CD14-positive monocyte (primary cell): ENCODE measurements at regions not wholly inside any gene's neighbourhood (a gene's known extent, or its start where the extent isn't known, plus 50 kb on each side); places are given as distances from the start of the nearest gene placed in this dataset.

Experiments
- DNase-seq, 3 donors: peaks; one replicate each; pipeline ENCODE4 v3.0.0-alpha.2; 2011 to 2022
- H2AFZ ChIP-seq: 2 replicates; pipeline ENCODE4 v1.6.0; 2012; ENCODE audit warnings: mild to moderate bottlenecking, low read depth, low read length, inconsistent platforms; ENCODE audit not compliant: insufficient read depth, poor library complexity, severe bottlenecking
- H3K27ac ChIP-seq, 2 donors: 1 replicate in 1 of 2; 2 replicates in 1 of 2; pipeline ENCODE4 v1.5.1; 2012 to 2013; ENCODE audit warnings: low read length in 2 of 2, control low read depth in 1 of 2, inconsistent platforms in 1 of 2, low read depth in 1 of 2, mild to moderate bottlenecking in 1 of 2
- H3K27me3 ChIP-seq, 2 donors: one replicate each; pipeline versions ENCODE4 v1.6.0 to v1.6.1; 2011 to 2013; ENCODE audit warnings: low read length in 2 of 2; ENCODE audit not compliant: control insufficient read depth in 2 of 2, insufficient read depth in 2 of 2
- H3K36me3 ChIP-seq, 2 donors: replicated peaks in 1 of 2; 1 replicate in 1 of 2; 2 replicates in 1 of 2; pipeline versions ENCODE4 v1.5.1 to v1.6.1; 2012 to 2013; ENCODE audit warnings: low read length in 2 of 2, control low read depth in 1 of 2, inconsistent platforms in 1 of 2, mild to moderate bottlenecking in 1 of 2; ENCODE audit not compliant: insufficient read depth in 2 of 2, control insufficient read depth in 1 of 2
- H3K4me1 ChIP-seq, 2 donors: 1 replicate in 1 of 2; 2 replicates in 1 of 2; pipeline versions ENCODE4 v1.5.1 to v1.6.1; 2012 to 2013; ENCODE audit warnings: low read length in 2 of 2, control low read depth in 1 of 2, inconsistent platforms in 1 of 2, mild to moderate bottlenecking in 1 of 2, moderate library complexity in 1 of 2; ENCODE audit not compliant: insufficient read depth in 2 of 2, control insufficient read depth in 1 of 2
- H3K4me2 ChIP-seq: replicated peaks from 2 replicates; pipeline ENCODE3; 2012; ENCODE audit warnings: low read length, moderate library complexity, mild to moderate bottlenecking; ENCODE audit not compliant: poor library complexity, severe bottlenecking; ENCODE audit errors: extremely low read depth
- H3K4me3 ChIP-seq, 3 experiments: fragments of 200-600 bp in 1 of 3; sonication (generic) in 1 of 3; replicated peaks in 1 of 3; 1 replicate in 2 of 3; 2 replicates in 1 of 3; pipeline ENCODE4 v1.5.1; 2011 to 2013; ENCODE audit warnings: low read length in 3 of 3, mild to moderate bottlenecking in 3 of 3, control low read depth in 2 of 3, low read depth in 2 of 3, inconsistent platforms in 1 of 3, moderate library complexity in 1 of 3
- H3K79me2 ChIP-seq: 2 replicates; pipeline ENCODE4 v1.6.0; 2012; ENCODE audit warnings: mild to moderate bottlenecking, control low read depth, inconsistent platforms, low read length, moderate library complexity; ENCODE audit not compliant: insufficient read depth
- H3K9ac ChIP-seq: 2 replicates; pipeline ENCODE4 v1.6.0; 2017; ENCODE audit warnings: low read length, mild to moderate bottlenecking; ENCODE audit not compliant: insufficient read depth, poor library complexity, severe bottlenecking
- H3K9me3 ChIP-seq, 2 donors: replicated peaks in 1 of 2; 1 replicate in 1 of 2; 2 replicates in 1 of 2; pipeline versions ENCODE4 v1.5.1 to v1.6.1; 2012 to 2013; ENCODE audit warnings: low read length in 2 of 2, control low read depth in 1 of 2; ENCODE audit not compliant: control insufficient read depth in 1 of 2, insufficient read depth in 1 of 2
- H4K20me1 ChIP-seq: 2 replicates; pipeline ENCODE4 v1.6.0; 2012; ENCODE audit warnings: mild to moderate bottlenecking, low read length, control low read depth, moderate library complexity; ENCODE audit not compliant: insufficient read depth
- H3K27ac Mint-ChIP-seq, 7 donors: one replicate each; pipeline ENCODE4 v1.8.0; 2020; ENCODE audit warnings: mild to moderate bottlenecking in 7 of 7, mixed read lengths in 7 of 7, moderate library complexity in 6 of 7, inconsistent platforms in 2 of 7
- H3K27me3 Mint-ChIP-seq, 3 donors: one replicate each; pipeline ENCODE4 v1.8.0; 2021 to 2022; ENCODE audit warnings: low read depth in 3 of 3, mild to moderate bottlenecking in 3 of 3, mixed read lengths in 3 of 3, moderate library complexity in 3 of 3, inconsistent platforms in 1 of 3
- H3K36me3 Mint-ChIP-seq, 2 donors: one replicate each; pipeline ENCODE4 v1.8.0; 2020; ENCODE audit warnings: mixed read lengths in 2 of 2, inconsistent platforms in 1 of 2, mild to moderate bottlenecking in 1 of 2
- H3K4me1 Mint-ChIP-seq: one replicate; pipeline ENCODE4 v1.8.0; 2020; ENCODE audit warnings: mild to moderate bottlenecking, mixed read lengths
- H3K4me3 Mint-ChIP-seq, 2 donors: one replicate each; pipeline ENCODE4 v1.8.0; 2020; ENCODE audit warnings: mild to moderate bottlenecking in 2 of 2, mixed read lengths in 2 of 2, moderate library complexity in 1 of 2
- H3K9me3 Mint-ChIP-seq, 7 donors: one replicate each; pipeline ENCODE4 v1.8.0; 2020 to 2022; ENCODE audit warnings: mixed read lengths in 7 of 7, mild to moderate bottlenecking in 6 of 7, moderate library complexity in 6 of 7, inconsistent platforms in 2 of 7
- CTCF ChIP-seq: fragments of 200-600 bp; IDR thresholded peaks from one replicate; pipeline ENCODE4 v1.8.0; 2022; ENCODE audit warnings: antibody characterized with exemption, mild to moderate bottlenecking
- WGBS: methylation state at CpG from one replicate; pipeline ENCODE4 v1.1.5; 2013; ENCODE audit warnings: missing lambda C conversion rate; ENCODE audit not compliant: insufficient coverage; 5-methylcytosine and 5-hydroxymethylcytosine counted together
- intact Hi-C, 2 donors: fragments of 100-400 bp; cut with micrococcal nuclease; formaldehyde crosslinking; loops; one replicate each; pipeline versions ENCODE4 v1.15.0 to v1.15.1; 2023

GRCh38 chr1:29903548-29904166 is 667.3 kb downstream of the PTPRU start:
- H3K36me3 Mint-ChIP-seq, result no peaks in the 10 kb centered on the region
- intact Hi-C loops, result no loop called here
- no peak overlapping the region for H3K4me2 ChIP-seq
- no peak overlapping the region for H3K27ac ChIP-seq
- no peak overlapping the region for H3K4me3 ChIP-seq
- H3K79me2 ChIP-seq, result no peaks in the 10 kb centered on the region
- no peaks in the 10 kb centered on the region for H3K36me3 ChIP-seq
- TF ChIP-seq CTCF, result no peak
- no peaks in the 10 kb centered on the region for H3K4me1 ChIP-seq
- no peak for DNase-seq
- peaks cover 0 to 3% of the 10 kb centered on the region in 2 donors for H3K27me3 ChIP-seq
- H3K4me1 Mint-ChIP-seq, result no peaks in the 10 kb centered on the region
- H3K27me3 Mint-ChIP-seq, result peaks cover 8 to 19% (median 17%) of the 10 kb centered on the region in 3 donors
- H3K4me3 Mint-ChIP-seq, result no peak overlapping the region
- no peak overlapping the region for H3K9ac ChIP-seq
- WGBS, result 83% methylated on average over 2 of the region's 5 CpGs
- H3K27ac Mint-ChIP-seq, result no peak overlapping the region
- no peak overlapping the region for H2AFZ ChIP-seq
- no peaks in the 10 kb centered on the region for H3K9me3 Mint-ChIP-seq
- H3K9me3 ChIP-seq, result no peaks in the 10 kb centered on the region
- no peaks in the 10 kb centered on the region for H4K20me1 ChIP-seq

- intact Hi-C loops, result no loop called here
- Mint-ChIP-seq H3K27me3 (peaks cover 13 to 17% (median 17%) of the 10 kb centered on the region in 3 donors), H3K36me3 (no peaks in the 10 kb centered on the region), H3K4me3 (no peak overlapping the region), H3K4me1 (peaks cover 5% of the 10 kb centered on the region), H3K9me3 (peaks cover 0 to 2% (median 0%) of the 10 kb centered on the region in 7 donors), H3K27ac (no peak overlapping the region)
- 51% methylated on average over 7 of the region's 12 CpGs for WGBS
- no peaks in the 10 kb centered on the region for H3K36me3 ChIP-seq
- H3K4me2 ChIP-seq, result no peak overlapping the region
- no peak for TF ChIP-seq CTCF
- no peaks in the 10 kb centered on the region for H3K9me3 ChIP-seq
- H3K4me3 ChIP-seq, result no peak overlapping the region
- no peak overlapping the region for H2AFZ ChIP-seq
- no peak overlapping the region for H3K9ac ChIP-seq
- peaks cover 0 to 3% of the 10 kb centered on the region in 2 donors for H3K27me3 ChIP-seq
- DNase-seq, result no peak
- H3K27ac ChIP-seq, result no peak overlapping the region
- no peaks in the 10 kb centered on the region for H3K79me2 ChIP-seq
- peaks cover 0 to 6% of the 10 kb centered on the region in 2 donors for H3K4me1 ChIP-seq
- no peaks in the 10 kb centered on the region for H4K20me1 ChIP-seq
Observed at GRCh38 chr1:29901624-29902325, 665.5 kb downstream of the PTPRU start.
